K562 (cell line): ENCODE measurements at regions not wholly inside any gene's neighbourhood (a gene's known extent, or its start where the extent isn't known, plus 50 kb on each side); places are given as distances from the start of the nearest gene placed in this dataset.

Experiments
- ATF7 ChIP-seq: fragments of 450-650 bp; IDR thresholded peaks from 2 replicates; pipeline ENCODE4 v1.7.1; 2014; ENCODE audit warnings: mild to moderate bottlenecking, moderate library complexity
- CBX5 ChIP-seq: IDR thresholded peaks from 2 replicates; pipeline ENCODE4 v1.6.1; 2014; ENCODE audit warnings: low read depth, borderline replicate concordance
- KDM4B ChIP-seq, 2 experiments: fragments of 450-650 bp in 1 of 2; sonication (generic) in 1 of 2; IDR thresholded peaks; 2 replicates each; pipeline ENCODE4 v1.6.1; 2016 to 2017; ENCODE audit warnings: borderline replicate concordance in 2 of 2, antibody characterized with exemption in 1 of 2, low read depth in 1 of 2, mild to moderate bottlenecking in 1 of 2
- NR2F6 ChIP-seq: fragments of 450-650 bp; formaldehyde crosslinking; IDR thresholded peaks from 2 replicates; pipeline ENCODE4 v1.4.0; 2020; ENCODE audit warnings: mild to moderate bottlenecking
- RFX1 ChIP-seq: fragments of 450-650 bp; IDR thresholded peaks from 2 replicates; pipeline ENCODE4 v1.6.1; 2016; ENCODE audit warnings: mild to moderate bottlenecking, moderate library complexity
- SMARCA5 ChIP-seq: fragments of 450-650 bp; IDR thresholded peaks from 2 replicates; pipeline ENCODE4 v1.6.1; 2016
- TGIF2 ChIP-seq: sonication (generic); formaldehyde crosslinking; IDR thresholded peaks from 2 replicates; pipeline ENCODE4 v1.8.1; 2022; ENCODE audit warnings: mild to moderate bottlenecking, missing genetic modification reagents, moderate library complexity
- ZNF3 ChIP-seq: fragments of 250-450 bp; sonication (Bioruptor Pico); IDR thresholded peaks from 2 replicates; pipeline ENCODE4 v1.5.0; 2021; ENCODE audit warnings: mild to moderate bottlenecking, moderate library complexity
- TF ChIP-seq, protein P1 (sequence below): sonication (generic); formaldehyde crosslinking; IDR thresholded peaks from 2 replicates; pipeline ENCODE4 v1.8.1; 2023; ENCODE audit warnings: mild to moderate bottlenecking, missing genetic modification reagents
- TF ChIP-seq, protein P2 (sequence below), 3 experiments: IDR thresholded peaks in 2 of 3; conservative IDR thresholded peaks in 1 of 3; 2 replicates each; pipeline ENCODE4 v1.5.1; 2011 to 2012; ENCODE audit warnings: low read length in 3 of 3, mild to moderate bottlenecking in 3 of 3, control low read depth in 2 of 3, improper control_type of control experiment in 1 of 3, inconsistent platforms in 1 of 3, low read depth in 1 of 3, mixed read lengths in 1 of 3, moderate library complexity in 1 of 3; ENCODE audit not compliant: insufficient read depth in 2 of 3
- TF ChIP-seq, protein P3 (sequence below), 2 experiments: fragments of 450-650 bp in 1 of 2; sonication (generic) in 1 of 2; formaldehyde crosslinking in 1 of 2; IDR thresholded peaks in 1 of 2; conservative IDR thresholded peaks in 1 of 2; 2 replicates each; pipeline versions ENCODE4 v1.6.1 to v1.8.1; 2016 to 2023; ENCODE audit warnings: mild to moderate bottlenecking in 2 of 2, moderate library complexity in 2 of 2, inconsistent platforms in 1 of 2, missing genetic modification reagents in 1 of 2
- TF ChIP-seq, protein P4 (sequence below): fragments of 450-650 bp; formaldehyde crosslinking; IDR thresholded peaks from 2 replicates; pipeline ENCODE4 v1.4.0; 2020; ENCODE audit warnings: mild to moderate bottlenecking

DNA sequence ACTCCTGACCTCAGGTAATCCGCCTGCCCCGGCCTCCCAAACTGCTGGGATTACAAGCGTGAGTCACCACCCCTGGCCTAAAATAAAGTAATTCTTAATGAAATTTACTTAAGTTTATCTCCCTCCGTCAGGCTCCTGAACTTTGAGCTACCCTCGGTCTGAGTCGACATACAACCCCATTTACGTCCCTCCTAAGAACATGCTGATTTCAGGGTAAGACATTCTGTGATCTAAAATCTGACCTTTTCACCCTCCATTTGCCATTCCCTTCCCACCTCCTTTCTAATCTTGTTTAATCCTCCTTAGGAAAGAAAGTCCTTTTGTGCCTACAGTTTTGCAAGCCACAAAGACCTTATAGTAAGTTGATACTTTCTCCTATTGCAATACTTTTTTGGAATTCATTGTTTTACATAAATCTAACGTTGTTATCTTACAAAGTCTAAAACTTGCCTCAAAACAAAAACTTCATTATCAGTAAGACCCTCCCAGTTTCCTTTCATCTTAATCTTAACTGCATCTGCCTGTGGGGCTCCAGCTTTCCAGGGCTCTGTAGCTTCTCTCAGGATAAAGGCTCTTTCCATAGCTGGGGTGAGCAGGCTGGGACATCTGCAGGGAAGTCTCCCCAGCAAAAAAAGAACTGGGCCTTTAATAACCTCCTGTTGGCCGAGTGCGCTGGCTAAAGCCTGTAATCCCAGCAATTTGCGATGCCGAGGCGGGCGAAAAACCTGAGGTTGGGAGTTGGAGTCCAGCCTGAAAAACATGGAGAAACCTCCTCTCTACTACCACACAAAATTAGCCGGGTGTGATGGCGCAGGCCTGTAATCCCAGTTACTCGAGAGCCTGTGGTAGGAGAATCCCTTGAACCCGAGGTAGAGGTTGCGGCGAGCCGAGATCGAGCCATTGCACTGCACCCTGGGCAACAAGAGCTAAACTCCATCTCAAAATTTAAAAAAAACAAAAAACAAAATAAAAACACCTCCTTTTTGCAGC, 143.1 kb downstream of the ZNF737 start:
- TF ChIP-seq, protein P1, sequence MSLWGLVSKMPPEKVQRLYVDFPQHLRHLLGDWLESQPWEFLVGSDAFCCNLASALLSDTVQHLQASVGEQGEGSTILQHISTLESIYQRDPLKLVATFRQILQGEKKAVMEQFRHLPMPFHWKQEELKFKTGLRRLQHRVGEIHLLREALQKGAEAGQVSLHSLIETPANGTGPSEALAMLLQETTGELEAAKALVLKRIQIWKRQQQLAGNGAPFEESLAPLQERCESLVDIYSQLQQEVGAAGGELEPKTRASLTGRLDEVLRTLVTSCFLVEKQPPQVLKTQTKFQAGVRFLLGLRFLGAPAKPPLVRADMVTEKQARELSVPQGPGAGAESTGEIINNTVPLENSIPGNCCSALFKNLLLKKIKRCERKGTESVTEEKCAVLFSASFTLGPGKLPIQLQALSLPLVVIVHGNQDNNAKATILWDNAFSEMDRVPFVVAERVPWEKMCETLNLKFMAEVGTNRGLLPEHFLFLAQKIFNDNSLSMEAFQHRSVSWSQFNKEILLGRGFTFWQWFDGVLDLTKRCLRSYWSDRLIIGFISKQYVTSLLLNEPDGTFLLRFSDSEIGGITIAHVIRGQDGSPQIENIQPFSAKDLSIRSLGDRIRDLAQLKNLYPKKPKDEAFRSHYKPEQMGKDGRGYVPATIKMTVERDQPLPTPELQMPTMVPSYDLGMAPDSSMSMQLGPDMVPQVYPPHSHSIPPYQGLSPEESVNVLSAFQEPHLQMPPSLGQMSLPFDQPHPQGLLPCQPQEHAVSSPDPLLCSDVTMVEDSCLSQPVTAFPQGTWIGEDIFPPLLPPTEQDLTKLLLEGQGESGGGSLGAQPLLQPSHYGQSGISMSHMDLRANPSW: no peak
- TF ChIP-seq TGIF2 (CRISPR knock-in tag): no peak
- TF ChIP-seq RFX1: no peak
- no peak for TF ChIP-seq CBX5
- TF ChIP-seq ZNF3 (CRISPR knock-in tag): no peak
- TF ChIP-seq ATF7: no peak
- no peak for TF ChIP-seq KDM4B (IDR thresholded peaks at IDR 0.05; ENCODE audit: borderline replicate concordance in 2 of 2, low read depth in 1 of 2)
- TF ChIP-seq, protein P2, sequence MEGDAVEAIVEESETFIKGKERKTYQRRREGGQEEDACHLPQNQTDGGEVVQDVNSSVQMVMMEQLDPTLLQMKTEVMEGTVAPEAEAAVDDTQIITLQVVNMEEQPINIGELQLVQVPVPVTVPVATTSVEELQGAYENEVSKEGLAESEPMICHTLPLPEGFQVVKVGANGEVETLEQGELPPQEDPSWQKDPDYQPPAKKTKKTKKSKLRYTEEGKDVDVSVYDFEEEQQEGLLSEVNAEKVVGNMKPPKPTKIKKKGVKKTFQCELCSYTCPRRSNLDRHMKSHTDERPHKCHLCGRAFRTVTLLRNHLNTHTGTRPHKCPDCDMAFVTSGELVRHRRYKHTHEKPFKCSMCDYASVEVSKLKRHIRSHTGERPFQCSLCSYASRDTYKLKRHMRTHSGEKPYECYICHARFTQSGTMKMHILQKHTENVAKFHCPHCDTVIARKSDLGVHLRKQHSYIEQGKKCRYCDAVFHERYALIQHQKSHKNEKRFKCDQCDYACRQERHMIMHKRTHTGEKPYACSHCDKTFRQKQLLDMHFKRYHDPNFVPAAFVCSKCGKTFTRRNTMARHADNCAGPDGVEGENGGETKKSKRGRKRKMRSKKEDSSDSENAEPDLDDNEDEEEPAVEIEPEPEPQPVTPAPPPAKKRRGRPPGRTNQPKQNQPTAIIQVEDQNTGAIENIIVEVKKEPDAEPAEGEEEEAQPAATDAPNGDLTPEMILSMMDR (IDR thresholded peaks at IDR 0.05 in 2 of 3, conservative IDR thresholded peaks at IDR 0.05 in 1 of 3; ENCODE audit: insufficient read depth in 2 of 3, low read depth in 1 of 3, low read length in 3 of 3): no peak
- TF ChIP-seq, protein P3, sequence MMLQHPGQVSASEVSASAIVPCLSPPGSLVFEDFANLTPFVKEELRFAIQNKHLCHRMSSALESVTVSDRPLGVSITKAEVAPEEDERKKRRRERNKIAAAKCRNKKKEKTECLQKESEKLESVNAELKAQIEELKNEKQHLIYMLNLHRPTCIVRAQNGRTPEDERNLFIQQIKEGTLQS (IDR thresholded peaks at IDR 0.05): no peak
- TF ChIP-seq, protein P3 (CRISPR knock-in tag; conservative IDR thresholded peaks at IDR 0.05): no peak
- TF ChIP-seq, protein P4, sequence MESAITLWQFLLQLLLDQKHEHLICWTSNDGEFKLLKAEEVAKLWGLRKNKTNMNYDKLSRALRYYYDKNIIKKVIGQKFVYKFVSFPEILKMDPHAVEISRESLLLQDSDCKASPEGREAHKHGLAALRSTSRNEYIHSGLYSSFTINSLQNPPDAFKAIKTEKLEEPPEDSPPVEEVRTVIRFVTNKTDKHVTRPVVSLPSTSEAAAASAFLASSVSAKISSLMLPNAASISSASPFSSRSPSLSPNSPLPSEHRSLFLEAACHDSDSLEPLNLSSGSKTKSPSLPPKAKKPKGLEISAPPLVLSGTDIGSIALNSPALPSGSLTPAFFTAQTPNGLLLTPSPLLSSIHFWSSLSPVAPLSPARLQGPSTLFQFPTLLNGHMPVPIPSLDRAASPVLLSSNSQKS: no peak
- no peak for TF ChIP-seq NR2F6 (CRISPR knock-in tag)
- TF ChIP-seq SMARCA5: no peak
